ENCODE measurements at regions not wholly inside any gene's neighbourhood (a gene's known extent, or its start where the extent isn't known, plus 50 kb on each side); places are given as distances from the start of the nearest gene placed in this dataset.

DNA sequence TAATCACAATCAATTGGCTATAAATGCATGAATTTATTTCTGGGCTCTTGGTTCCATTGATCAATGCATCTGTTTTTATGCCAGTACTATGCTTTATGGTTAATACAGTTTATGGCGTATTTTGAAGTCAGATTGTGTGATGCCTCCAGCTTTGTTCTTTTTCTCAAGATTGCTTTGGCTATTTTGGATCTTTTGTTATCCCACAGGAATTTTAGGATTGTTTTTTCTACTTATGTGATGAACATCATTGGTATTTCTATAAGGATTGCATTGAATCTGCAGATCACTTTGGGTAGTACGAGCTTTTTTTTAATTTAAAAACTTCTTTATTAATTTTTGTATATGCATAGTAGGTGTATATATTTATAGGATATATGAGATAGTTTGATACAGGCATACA, 338.7 kb upstream of the IGFBP7 start:
- no peak for DNase-seq

DNA sequence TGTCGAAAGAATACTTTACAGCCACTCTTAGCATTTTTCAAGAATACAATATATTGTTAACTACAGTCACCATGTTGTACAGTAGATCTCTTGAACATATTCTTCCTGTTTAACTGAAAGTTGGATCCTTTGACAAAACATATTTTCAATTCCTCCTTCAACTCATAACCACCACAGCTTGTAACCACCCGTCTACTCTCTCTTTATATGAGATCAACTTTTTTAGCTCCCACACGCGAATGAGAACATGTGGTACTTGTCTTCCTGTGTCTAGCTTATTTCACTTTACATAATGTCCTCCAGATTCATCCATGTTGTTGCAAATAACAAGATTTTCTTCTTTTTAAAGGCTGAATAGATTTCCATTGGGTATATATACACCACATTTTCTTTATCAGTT, 338.3 kb upstream of the IGFBP7 start:
- no peak for DNase-seq

DNA sequence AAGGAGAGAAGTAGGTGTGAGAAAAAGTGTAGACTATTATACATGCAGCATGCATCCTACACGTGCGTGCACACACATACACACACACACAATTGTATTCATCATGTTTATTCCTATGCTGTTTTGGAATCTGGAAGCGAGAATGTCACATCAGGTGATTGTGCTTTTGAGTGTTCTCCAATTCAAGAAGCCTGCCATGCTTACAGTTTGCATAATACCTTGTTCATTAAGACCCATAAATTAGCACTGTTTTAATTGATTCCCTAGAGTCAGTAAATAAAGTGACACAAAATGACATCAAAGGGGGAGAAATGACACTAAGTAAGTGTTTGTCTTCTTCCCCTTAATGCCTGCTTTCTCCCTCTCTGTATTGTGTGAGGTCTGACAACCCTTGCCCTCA, 336.1 kb upstream of the IGFBP7 start:
- no peak for DNase-seq

DNA sequence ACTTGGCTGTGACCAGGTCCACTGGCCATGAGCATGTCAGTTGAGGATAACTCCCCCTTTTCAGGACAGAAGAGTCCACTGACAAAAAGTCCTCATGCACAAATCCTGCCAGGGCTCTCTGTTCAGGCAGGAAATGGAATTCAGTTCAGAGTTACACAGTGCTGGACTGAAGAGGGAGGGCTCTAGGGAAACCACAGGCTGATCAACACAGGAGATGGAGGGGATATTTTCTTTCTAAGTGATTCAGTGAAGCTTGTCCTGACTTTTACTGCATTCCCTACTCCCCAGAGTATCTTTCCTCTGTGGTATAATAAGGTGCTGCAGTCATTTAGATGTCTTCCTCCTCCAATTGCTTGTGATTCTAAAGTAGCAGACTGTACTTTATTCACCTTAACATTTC, 335.5 kb upstream of the IGFBP7 start:
- peak; percentile 3 for DNase-seq

DNA sequence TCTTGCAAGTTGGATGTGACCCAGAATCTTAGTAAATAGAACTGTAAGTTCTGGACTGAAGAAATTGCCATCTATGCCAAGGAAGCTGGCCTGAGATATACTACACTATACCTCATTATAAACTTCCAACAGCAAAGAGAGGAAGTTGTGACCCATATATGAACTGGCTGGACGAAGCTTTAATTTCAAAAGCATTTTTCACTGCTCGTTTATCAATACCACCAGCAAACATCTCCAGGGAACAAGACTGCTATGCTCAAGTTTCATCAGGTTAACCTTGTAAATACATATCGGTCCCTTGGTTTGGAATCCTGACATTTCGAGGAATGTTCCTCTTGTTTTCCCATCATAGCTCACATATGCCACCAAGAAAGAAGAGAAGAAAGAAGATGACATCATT, 334.5 kb upstream of the IGFBP7 start:
- no peak for DNase-seq

DNA sequence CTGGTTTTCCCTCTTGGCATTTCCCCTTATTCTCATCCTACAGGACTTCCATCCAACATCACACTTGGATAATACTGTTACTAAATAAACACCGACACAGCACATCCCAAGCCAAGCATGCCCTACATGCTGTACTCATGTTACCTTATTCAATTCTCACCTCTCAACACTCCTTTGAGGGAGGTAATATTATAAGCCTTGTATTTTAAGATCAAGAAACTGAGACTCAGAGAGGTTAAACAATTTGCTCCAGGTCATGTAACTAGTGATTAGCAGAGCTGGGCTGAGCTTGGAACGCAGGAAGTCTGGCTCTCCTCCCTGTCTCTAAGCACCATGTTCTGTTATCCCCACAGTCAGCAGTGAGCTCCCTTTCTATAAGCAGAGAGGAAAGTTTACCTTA, 333.6 kb upstream of the IGFBP7 start:
- DNase-seq = no peak

DNA sequence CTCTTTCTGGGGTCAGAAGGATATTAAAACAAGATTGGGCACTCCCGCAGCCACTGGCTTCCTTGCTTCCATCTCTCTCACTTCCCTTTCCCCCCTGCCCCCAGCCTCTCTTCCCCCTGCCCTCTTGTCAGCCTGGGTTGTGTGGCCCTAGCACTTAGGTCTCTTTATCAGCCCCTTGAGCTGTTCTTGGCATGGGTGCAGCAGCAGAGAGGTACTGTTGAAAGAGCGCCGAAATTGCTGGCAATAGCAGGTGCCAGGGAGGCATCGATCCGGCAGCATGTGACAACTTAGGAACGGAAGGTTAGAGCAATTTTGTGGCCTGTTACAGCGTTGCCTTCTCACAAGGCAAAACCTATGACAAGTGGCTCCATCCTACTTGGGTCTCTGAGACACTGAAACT, 333.1 kb upstream of the IGFBP7 start:
- no peak for DNase-seq

DNA sequence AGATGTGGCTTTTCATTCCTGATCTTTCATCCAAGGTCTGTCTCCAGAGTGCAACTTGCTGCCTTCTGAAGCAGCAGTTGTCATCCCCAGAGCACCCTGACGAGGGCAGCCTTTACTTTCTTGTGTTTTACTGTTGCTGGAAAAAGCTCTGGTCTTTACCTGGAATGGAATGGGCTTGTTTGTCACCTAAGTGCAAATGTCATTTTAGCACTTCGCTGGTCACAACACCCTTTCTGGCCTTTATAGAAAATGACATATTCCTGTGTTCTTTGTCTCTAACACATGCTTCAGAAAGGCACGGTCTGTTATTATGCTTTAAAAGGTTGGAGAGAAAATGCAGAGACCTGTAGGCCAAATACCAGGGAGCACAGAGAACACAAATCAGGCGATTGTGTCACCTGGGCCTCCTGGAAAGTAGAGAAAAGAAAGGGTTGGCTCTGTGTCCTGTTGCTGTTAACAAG, 332.7 kb upstream of the IGFBP7 start:
- peak; percentile 37 for DNase-seq

DNA sequence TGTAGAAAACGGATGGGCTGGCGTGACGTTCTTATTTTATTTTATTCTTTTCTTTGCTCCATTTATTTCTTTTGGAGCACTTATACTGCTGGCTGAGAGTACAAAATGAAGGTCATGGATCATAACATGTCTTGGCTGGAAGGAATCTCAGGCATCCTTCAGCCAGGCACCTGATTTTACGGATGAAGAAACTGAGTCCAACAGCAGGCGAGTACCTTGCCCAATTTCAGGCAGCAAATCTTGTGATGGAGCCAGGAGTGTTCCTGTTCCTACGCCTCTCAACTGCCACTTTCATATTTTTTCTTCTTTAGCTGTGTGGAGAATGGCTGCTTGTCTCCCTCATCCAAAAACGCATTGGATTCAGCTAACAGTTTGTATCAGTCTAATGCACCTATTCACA, 332.1 kb upstream of the IGFBP7 start:
- no peak for DNase-seq

DNA sequence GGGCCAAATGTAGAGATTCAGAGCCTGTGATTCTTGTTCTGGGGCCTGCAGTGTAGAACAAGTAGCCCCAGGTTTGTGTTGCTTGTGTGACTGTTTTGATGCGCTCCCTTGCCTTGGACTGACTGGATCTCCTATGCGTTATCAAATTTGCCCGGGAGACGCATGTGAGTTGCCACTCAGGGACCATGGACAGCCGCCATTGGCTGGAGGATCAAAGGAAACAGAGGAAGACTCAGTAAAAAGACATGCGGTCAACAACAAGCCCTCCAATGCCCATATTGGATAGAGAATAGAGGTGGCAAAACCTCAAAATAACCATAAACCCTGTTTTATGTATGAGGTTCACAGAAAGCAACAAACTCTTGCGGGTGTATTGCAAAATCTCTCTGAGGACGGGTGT, 327.5 kb upstream of the IGFBP7 start:
- DNase-seq = no peak

DNA sequence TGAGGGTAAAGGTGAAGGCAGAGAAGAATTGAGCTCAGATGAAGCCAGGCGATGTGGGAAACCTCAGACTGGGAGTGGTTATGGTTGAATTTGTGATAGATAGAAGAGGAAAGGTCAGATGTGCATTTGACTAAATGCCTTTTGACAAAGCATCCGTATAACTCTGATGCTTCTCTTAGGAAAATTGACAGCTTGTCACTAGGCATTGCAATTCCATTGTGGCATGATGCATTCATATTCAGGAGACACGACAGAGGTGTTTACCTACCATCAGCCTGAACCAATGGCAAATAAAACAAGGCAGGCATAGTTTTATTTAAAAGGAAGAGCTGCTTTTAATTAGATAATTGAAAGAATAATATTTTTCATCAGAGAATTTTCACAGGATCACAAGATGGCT, 325.1 kb upstream of the IGFBP7 start:
- DNase-seq = no peak

DNA sequence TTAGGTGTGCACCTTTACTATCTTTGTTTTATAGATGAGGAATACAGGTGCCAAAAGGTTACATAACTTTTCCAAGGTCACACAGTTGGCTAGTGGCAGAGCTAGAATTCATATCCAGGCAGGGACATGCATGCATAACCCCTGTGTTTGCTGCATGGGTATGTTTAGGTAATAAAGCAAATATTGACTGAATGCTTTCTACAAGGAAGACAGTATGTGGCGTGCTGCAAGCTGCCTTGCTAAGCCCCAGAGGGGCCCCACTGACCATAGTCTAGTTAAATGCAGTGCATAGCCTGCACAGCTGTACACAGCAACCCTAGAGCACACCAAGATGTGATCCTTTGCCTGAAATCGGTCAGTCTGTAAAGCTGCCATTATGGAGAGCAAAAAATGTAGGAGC, 320.5 kb upstream of the IGFBP7 start:
- DNase-seq = no peak

DNA sequence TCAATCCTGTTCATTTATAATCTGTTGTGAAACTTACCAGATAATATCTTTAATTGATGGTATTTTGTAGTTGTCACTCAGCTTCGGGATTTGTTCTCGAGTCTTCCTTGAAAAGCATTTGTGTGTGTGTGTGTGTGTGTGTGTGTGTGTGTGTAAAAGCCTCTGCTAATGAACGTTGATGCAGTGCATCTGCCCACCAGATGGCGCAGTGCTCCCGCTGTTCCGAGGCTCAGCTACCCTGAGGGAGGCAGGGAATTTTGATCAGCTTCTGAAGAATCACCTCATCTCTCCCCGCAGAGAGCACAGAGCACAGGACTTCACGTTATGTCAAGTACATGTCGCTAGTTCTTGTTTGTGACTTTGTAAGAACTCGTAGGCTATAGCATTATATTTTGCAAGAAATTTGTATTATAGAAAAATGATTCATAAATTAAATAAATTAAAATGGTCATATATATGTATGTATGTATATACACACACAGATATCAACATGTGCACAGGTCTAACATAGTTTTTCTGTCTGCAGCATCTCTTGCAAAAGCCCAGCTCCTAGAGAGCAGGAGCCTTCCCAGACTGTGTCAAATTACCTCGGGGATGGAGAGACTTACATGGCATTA, 316.7 kb upstream of the IGFBP7 start:
- peak; percentile 76 for DNase-seq

DNA sequence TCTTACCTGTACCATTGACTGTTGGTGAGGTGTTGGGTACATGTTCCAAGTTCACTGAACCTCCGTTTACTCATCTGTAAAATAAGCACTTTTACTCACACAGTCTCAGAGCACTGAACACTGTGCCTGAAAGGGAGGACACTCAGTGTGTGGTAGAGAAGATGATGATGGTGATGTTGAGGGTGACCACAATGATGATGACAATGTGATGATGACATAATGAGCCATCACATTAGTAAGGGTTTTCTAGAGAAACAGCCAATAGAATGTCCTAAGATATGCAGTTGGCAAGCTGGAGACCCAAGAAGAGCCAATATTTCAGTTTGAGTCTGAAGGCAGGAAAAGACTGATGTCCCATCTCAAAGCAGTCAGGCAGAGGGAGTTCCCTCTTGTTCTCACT, 315.4 kb upstream of the IGFBP7 start:
- peak; percentile 60 for DNase-seq

DNA sequence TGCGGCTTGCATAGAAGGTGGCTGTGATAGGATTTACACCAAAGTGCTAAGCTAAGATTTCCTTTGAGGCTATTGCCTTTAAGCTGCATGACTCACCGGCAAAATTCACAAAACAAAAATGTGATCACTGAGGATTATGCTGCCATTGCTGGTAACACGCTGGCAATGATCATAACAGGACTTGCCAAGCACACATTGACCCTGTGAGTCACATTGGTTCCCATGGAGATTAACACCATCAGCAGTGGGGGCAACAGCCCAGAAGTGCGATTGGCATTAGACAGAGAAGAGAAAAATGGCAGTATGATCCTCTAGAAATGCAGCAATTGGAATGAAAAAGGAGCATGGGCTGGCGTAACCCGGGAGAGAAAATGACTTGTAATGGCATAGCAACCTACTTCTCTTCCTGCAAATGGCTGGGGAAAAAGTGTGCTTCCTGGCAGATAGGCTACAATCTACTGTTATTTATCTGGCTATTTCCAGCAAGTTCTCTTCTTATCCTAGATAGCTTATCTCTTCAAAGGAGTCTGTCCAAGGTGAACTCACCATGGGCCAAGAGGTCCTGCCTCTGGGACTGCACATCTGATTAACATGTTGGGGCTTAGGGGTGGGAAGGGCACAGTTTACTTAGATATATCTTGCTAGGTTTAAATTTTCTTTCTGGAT, 314.2 kb upstream of the IGFBP7 start:
- DNase-seq = peak; percentile 96

DNA sequence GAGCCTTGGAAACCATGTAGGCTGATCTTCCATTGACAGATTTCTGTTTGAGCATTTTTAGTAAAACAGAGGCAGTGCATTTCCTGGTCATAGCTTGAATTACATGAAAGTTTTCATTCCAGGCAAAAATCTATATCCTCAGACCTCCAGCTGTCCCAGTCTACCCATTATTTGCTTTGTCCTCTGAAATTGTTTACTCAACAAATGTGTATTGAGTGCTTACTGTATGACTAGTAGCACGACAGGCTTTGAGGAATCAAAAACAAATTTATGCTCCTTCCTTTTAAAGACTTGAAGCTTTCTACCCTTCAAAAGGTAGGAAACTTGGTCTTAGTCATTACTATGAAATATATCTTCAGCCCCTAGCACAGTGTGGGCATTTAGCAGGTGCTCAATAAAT, 307.9 kb upstream of the IGFBP7 start:
- DNase-seq = no peak

DNA sequence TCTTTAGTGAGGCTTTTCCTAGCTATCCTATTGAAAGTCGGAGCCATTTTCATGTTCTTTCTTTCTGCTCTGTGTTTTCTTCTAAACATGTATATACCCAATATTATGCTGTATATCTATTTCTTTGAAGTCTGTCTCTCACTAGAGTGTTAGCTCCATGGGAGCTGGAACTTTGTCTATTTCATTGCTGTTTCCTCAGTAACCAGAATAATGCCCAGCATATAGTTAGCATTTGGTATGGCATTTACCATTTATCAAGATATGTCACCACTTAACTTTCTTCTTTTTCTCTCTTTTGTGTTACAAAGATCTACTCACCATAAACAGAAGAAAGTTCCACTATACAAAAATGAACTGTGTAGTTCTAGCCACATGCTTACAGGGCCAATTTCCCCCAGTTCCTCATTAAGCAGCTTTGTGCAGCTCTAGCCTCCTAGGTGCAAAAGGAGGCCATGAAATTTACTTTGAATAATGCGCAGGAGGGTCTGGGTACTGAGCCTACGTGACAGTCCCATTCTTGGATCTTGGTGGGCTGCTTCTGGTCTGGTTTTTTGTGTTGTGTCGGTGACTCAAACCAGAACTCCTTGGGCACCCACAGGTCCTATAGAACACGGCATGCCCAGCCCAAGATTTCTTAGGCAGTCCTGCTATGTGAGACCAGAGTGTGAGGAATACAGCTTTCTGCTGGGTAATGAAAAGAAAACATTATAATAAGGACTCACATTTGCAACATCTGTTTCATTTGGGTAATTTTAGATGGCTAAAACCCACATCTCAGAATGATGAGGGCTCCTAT, 302.3 kb upstream of the IGFBP7 start:
- no peak for DNase-seq

DNA sequence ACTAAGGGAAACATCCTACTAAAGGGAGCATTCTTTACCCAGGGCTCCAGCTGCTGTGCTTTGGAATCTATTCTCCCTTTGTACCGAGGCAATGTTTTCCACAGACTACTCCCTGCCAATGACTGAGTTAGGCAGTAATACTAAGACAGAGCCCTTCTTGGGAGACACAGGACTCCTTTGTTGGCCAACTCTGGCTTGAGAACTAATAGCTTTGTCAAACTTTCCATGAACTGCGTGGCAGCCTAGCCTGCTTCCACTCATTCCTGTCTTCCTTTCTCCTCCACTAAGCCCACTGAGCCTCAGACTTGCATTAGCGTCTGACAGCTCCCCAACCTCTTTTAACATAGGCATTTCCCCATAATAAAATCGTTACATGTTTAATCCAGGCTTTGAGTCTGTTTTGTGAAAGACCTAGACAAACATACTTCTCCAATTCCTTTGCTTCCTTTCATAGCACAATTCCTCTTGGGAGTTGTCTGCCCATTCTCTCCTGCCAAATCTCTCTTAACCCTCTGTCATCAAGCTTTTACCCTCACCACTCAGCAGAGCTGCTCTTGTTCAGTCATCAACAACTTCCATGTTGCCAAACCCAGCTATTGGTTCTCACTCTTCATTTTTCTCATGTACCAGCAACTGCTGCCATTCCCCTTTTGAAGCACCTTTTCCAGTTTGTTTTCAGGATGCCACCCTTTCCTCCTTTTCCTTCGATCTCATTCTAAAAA, 300.3 kb upstream of the IGFBP7 start:
- DNase-seq = no peak

DNA sequence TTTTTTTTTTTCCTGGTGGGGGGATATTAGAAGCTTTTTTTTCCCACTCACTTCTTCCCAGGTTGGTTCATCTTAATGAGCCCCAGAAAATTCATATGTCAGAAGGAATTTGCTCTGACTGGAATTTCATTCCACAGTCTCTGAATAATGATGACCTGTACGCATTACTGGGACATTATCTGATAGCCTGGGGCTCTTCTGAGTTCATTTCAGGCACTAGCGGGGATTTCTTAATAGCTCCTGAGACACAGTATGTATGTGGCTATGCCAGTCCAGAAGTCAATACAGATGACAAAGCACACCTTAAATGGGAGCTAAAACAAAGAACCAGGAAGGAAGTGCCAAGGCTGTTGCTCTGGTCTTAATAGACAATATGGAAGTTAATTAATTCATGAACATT, 295.2 kb upstream of the IGFBP7 start:
- peak; percentile 96 for DNase-seq

DNA sequence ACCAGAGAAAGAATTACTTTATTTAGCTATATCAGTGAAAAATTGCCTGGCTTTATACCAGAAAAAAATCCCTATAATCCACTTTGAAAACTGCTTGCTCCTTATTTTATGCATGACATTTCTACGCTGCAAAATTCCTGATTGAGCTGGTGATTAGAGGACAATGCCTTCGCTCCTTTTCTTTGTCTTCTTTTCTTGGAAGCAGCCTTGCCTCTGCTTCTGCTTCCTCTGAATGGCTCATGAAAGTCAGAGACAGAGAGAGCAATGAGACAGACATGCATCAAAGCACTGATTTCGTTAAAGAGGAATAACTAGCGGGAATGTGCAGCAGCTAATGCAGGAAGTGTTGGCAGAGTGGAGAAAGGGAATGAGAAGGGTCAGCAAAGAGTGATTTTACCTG, 294.3 kb upstream of the IGFBP7 start:
- peak; percentile 2 for DNase-seq

DNA sequence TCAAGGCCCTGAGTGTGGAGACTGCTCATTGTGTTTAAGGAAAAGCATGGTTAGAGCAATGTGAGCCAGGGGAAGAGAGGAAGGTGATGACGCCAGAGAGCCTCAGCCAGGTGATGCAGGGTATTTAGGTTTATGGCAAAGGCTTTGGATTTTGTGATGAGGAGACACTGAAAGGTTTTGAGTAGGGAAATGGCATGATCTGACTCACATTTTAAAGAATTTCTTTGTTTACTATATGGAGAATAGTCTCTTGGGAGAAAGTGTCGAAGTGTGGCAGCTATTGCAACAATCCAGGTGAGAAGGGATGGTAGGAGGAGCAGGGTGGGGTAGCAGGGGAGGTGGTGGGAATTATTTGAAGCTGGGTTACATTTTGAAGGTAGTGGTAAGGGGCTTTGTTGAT, 293.4 kb upstream of the IGFBP7 start:
- peak; percentile 8 for DNase-seq

DNA sequence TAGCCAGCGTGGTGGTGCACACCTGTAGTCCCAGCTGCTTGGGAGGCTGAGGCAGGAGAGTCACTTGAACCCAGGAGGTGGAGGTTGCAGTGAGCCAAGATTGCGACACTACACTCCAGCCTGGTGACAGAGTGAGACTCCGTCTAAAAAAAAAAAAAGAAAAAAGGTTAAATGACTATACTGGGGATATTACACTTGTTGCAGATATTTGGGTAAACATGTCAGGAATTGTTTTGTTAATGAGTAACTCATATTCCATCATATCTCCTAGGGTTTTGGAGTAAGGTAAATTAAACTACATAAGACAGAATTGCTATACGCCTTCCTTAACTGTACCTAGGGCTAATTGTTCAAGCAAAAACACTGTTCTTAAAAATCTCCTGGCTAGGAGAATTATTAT, 291.4 kb upstream of the IGFBP7 start:
- peak; percentile 19 for DNase-seq

DNA sequence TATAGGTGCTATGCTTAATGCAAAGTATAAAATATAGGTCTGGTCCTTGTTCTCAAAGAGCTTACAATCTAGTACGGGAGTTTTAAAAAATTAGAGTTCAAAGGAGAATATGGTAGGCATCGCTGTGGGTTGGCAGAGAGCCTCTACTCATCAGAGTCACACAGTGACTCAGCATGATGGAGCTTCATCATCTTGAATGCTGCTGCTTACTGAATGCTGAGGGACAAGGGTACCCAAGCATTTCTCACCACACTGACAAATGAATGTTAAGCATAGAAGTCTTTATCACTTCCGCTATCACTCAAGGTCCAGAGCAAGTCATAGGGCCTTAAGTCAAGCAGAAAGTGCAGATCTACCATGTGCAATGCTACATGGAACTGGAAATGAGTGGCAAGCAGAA, 268.6 kb upstream of the IGFBP7 start:
- peak; percentile 83 for DNase-seq

All from EL (cell line).